ENCODE measurements at regions not wholly inside any gene's neighbourhood (a gene's known extent, or its start where the extent isn't known, plus 50 kb on each side); places are given as distances from the start of the nearest gene placed in this dataset.

DNA sequence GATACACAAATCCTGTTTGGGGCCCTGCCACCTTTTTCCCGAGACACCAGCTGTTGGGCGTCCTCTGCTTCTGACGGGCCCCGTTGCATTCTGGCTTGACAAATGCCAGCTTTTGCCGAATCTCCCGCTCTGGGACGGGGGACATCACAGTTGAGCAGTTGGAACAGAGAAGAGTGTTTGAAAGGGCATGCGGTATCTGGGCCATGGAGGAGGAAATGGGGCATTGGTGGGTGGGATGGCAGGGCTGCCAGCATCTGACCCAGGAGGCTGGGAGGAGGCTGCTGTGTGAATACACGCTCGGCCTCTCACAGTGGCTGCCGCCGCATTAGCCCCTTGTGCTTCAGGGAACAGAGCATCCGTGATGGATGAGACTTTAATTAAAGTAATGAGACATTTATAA, 184.3 kb upstream of the TNRC6C start:
- Histone ChIP-seq H3K27me3 (ENCODE audit: control insufficient read depth in 2 of 2, insufficient read depth in 2 of 2, low read length in 2 of 2) (peaks cover 11 to 47% of the 10 kb centered on the region in 2 experiments), H3K4me1 (replicated peaks in 1 of 2; ENCODE audit: control insufficient read depth in 2 of 2, insufficient read depth in 2 of 2, low read length in 2 of 2) (peaks cover 12 to 25% of the 10 kb centered on the region in 2 experiments; a peak in 4 of 5 replicates), H3K4me3 (no peak overlapping the region), H3K36me3 (ENCODE audit: control insufficient read depth, insufficient read depth, low read length) (no peaks in the 10 kb centered on the region), H3K79me2 (ENCODE audit: control insufficient read depth, insufficient read depth, low read length) (no peaks in the 10 kb centered on the region), H3K9me1 (ENCODE audit: control insufficient read depth, insufficient read depth, low read length) (no peaks in the 10 kb centered on the region), H4K20me1 (replicated peaks; ENCODE audit: control insufficient read depth, insufficient read depth, low read length) (peaks cover 7% of the 10 kb centered on the region; the same call in 1 of the 2 replicates), H3K4me2 (ENCODE audit: insufficient read depth, low read length) (no peak overlapping the region), H3K9ac (ENCODE audit: insufficient read depth in 1 of 2, low read depth in 2 of 2, low read length in 2 of 2) (no peak overlapping the region), H2AFZ (ENCODE audit: low read depth, low read length) (no peak overlapping the region), H3K27ac (ENCODE audit: extremely low read depth, low read depth, low read length) (no peak overlapping the region), H3K9me3 (replicated peaks; ENCODE audit: control insufficient read depth, insufficient read depth, low read depth, low read length) (no peaks in the 10 kb centered on the region)
- BruUV-seq (replicated peaks) = no TSS peak
- DNase-seq (ENCODE audit: extremely low read depth in 1 of 4, low spot score in 3 of 4) (no peak), FAIRE-seq (no peak), ATAC-seq (no peak)
- in situ Hi-C loops (cut with MboI) = loop anchor here (5.0 kb wide), 1 partner anchor 243 kb away; no protein-coding TSS in a partner anchor
- POLR2A ChIA-PET = interaction anchor here (0.8 kb wide), 1 partner anchor 56 kb away, joined by 4 read pairs; no protein-coding TSS in a partner anchor
- WGBS (ENCODE audit: insufficient coverage, low coverage, missing lambda C conversion rate) = 3% methylated on average over 13 of the region's 13 CpGs
- intact Hi-C loops (cut with micrococcal nuclease) = no loop called here
- CTCF ChIA-PET (ENCODE audit: low intra/inter-chr PET ratio) = interaction anchor here (0.6 to 3.4 kb wide), 2 partner anchors 62 to 240 kb away, joined by 5 to 19 read pairs; no protein-coding TSS in a partner anchor
- no peak for TF ChIP-seq MAFG (tag; conservative IDR thresholded peaks at IDR 0.05)
- TF ChIP-seq, protein P1, sequence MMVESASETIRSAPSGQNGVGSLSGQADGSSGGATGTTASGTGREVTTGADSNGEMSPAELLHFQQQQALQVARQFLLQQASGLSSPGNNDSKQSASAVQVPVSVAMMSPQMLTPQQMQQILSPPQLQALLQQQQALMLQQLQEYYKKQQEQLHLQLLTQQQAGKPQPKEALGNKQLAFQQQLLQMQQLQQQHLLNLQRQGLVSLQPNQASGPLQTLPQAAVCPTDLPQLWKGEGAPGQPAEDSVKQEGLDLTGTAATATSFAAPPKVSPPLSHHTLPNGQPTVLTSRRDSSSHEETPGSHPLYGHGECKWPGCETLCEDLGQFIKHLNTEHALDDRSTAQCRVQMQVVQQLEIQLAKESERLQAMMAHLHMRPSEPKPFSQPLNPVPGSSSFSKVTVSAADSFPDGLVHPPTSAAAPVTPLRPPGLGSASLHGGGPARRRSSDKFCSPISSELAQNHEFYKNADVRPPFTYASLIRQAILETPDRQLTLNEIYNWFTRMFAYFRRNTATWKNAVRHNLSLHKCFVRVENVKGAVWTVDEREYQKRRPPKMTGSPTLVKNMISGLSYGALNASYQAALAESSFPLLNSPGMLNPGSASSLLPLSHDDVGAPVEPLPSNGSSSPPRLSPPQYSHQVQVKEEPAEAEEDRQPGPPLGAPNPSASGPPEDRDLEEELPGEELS (CRISPR knock-in tag; IDR thresholded peaks at IDR 0.05; ENCODE audit: borderline replicate concordance) = no peak
